ENCODE measurements at regions not wholly inside any gene's neighbourhood (a gene's known extent, or its start where the extent isn't known, plus 50 kb on each side); places are given as distances from the start of the nearest gene placed in this dataset.

- H3K27ac ChIP-seq (ENCODE audit: low read depth, low read length): no peak overlapping the region
- H3K4me1 ChIP-seq (ENCODE audit: control insufficient read depth in 5 of 5, insufficient read depth in 5 of 5, low read length in 5 of 5): peaks cover 0 to 7% (median 0%) of the 10 kb centered on the region in 5 donors
- no peaks in the 10 kb centered on the region for H3K9me3 ChIP-seq (ENCODE audit: control insufficient read depth in 5 of 5, low read length in 5 of 5)
- H3K9ac ChIP-seq (ENCODE audit: low read length in 5 of 5): no peak overlapping the region
- H3K36me3 ChIP-seq (ENCODE audit: control insufficient read depth in 5 of 5, insufficient read depth in 5 of 5, low read length in 5 of 5): no peaks in the 10 kb centered on the region
- no peak overlapping the region for H3K4me3 ChIP-seq (ENCODE audit: low read depth in 1 of 5, low read length in 5 of 5)
- no peaks in the 10 kb centered on the region for H3K27me3 ChIP-seq (ENCODE audit: control insufficient read depth in 5 of 5, insufficient read depth in 4 of 5, low read length in 5 of 5)
These were observed 200.1 kb upstream of the SIX2 start for GRCh38 chr2:45209302-45209701.

GRCh38 chr2:45207101-45207500 lies 197.8 kb upstream of the SIX2 start:
- Histone ChIP-seq H3K9me3 (ENCODE audit: control insufficient read depth in 5 of 5, low read length in 5 of 5) (no peaks in the 10 kb centered on the region), H3K9ac (ENCODE audit: low read length in 5 of 5) (no peak overlapping the region), H3K4me1 (ENCODE audit: control insufficient read depth in 5 of 5, insufficient read depth in 5 of 5, low read length in 5 of 5) (peaks cover 0 to 7% (median 0%) of the 10 kb centered on the region in 5 donors), H3K4me3 (ENCODE audit: low read depth in 1 of 5, low read length in 5 of 5) (no peak overlapping the region), H3K27ac (ENCODE audit: low read depth, low read length) (no peak overlapping the region), H3K27me3 (ENCODE audit: control insufficient read depth in 5 of 5, insufficient read depth in 4 of 5, low read length in 5 of 5) (no peaks in the 10 kb centered on the region), H3K36me3 (ENCODE audit: control insufficient read depth in 5 of 5, insufficient read depth in 5 of 5, low read length in 5 of 5) (no peaks in the 10 kb centered on the region)

GRCh38 chr2:45205985-45206384 lies 196.7 kb upstream of the SIX2 start:
- Histone ChIP-seq H3K4me1 (ENCODE audit: control insufficient read depth in 5 of 5, insufficient read depth in 5 of 5, low read length in 5 of 5) (peaks cover 0 to 7% (median 0%) of the 10 kb centered on the region in 5 donors), H3K27me3 (ENCODE audit: control insufficient read depth in 5 of 5, insufficient read depth in 4 of 5, low read length in 5 of 5) (no peaks in the 10 kb centered on the region), H3K9ac (ENCODE audit: low read length in 5 of 5) (no peak overlapping the region), H3K27ac (ENCODE audit: low read depth, low read length) (no peak overlapping the region), H3K9me3 (ENCODE audit: control insufficient read depth in 5 of 5, low read length in 5 of 5) (peaks cover 0 to 4% (median 0%) of the 10 kb centered on the region in 5 donors), H3K4me3 (ENCODE audit: low read depth in 1 of 5, low read length in 5 of 5) (no peak overlapping the region), H3K36me3 (ENCODE audit: control insufficient read depth in 5 of 5, insufficient read depth in 5 of 5, low read length in 5 of 5) (no peaks in the 10 kb centered on the region)

- H3K36me3 ChIP-seq (ENCODE audit: control insufficient read depth in 5 of 5, insufficient read depth in 5 of 5, low read length in 5 of 5): no peaks in the 10 kb centered on the region
- no peak overlapping the region for H3K9ac ChIP-seq (ENCODE audit: low read length in 5 of 5)
- peaks cover 0 to 7% (median 0%) of the 10 kb centered on the region in 5 donors for H3K4me1 ChIP-seq (ENCODE audit: control insufficient read depth in 5 of 5, insufficient read depth in 5 of 5, low read length in 5 of 5)
- H3K9me3 ChIP-seq (ENCODE audit: control insufficient read depth in 5 of 5, low read length in 5 of 5): peaks cover 0 to 4% (median 0%) of the 10 kb centered on the region in 5 donors
- H3K27me3 ChIP-seq (ENCODE audit: control insufficient read depth in 5 of 5, insufficient read depth in 4 of 5, low read length in 5 of 5): no peaks in the 10 kb centered on the region
- H3K27ac ChIP-seq (ENCODE audit: low read depth, low read length): no peak overlapping the region
- no peak overlapping the region for H3K4me3 ChIP-seq (ENCODE audit: low read depth in 1 of 5, low read length in 5 of 5)
These were observed 196.2 kb upstream of the SIX2 start for GRCh38 chr2:45205480-45205879.

GRCh38 chr2:45203400-45203799 lies 194.1 kb upstream of the SIX2 start:
- H3K9me3 ChIP-seq (ENCODE audit: control insufficient read depth in 5 of 5, low read length in 5 of 5): peaks cover 0 to 4% (median 0%) of the 10 kb centered on the region in 5 donors
- no peaks in the 10 kb centered on the region for H3K4me1 ChIP-seq (ENCODE audit: control insufficient read depth in 5 of 5, insufficient read depth in 5 of 5, low read length in 5 of 5)
- peaks cover 0 to 2% (median 0%) of the 10 kb centered on the region in 5 donors for H3K27me3 ChIP-seq (ENCODE audit: control insufficient read depth in 5 of 5, insufficient read depth in 4 of 5, low read length in 5 of 5)
- H3K9ac ChIP-seq (ENCODE audit: low read length in 5 of 5): no peak overlapping the region
- H3K27ac ChIP-seq (ENCODE audit: low read depth, low read length): no peak overlapping the region
- H3K4me3 ChIP-seq (ENCODE audit: low read depth in 1 of 5, low read length in 5 of 5): no peak overlapping the region
- H3K36me3 ChIP-seq (ENCODE audit: control insufficient read depth in 5 of 5, insufficient read depth in 5 of 5, low read length in 5 of 5): no peaks in the 10 kb centered on the region

- Histone ChIP-seq H3K36me3 (ENCODE audit: control insufficient read depth in 5 of 5, insufficient read depth in 5 of 5, low read length in 5 of 5) (no peaks in the 10 kb centered on the region), H3K9ac (ENCODE audit: low read length in 5 of 5) (no peak overlapping the region), H3K4me3 (ENCODE audit: low read depth in 1 of 5, low read length in 5 of 5) (no peak overlapping the region), H3K9me3 (ENCODE audit: control insufficient read depth in 5 of 5, low read length in 5 of 5) (peaks cover 0 to 4% (median 0%) of the 10 kb centered on the region in 5 donors), H3K27ac (ENCODE audit: low read depth, low read length) (no peak overlapping the region), H3K27me3 (ENCODE audit: control insufficient read depth in 5 of 5, insufficient read depth in 4 of 5, low read length in 5 of 5) (peaks cover 0 to 2% (median 0%) of the 10 kb centered on the region in 5 donors), H3K4me1 (ENCODE audit: control insufficient read depth in 5 of 5, insufficient read depth in 5 of 5, low read length in 5 of 5) (no peaks in the 10 kb centered on the region)
These were observed 190.7 kb upstream of the SIX2 start for GRCh38 chr2:45199973-45200372.

- no peaks in the 10 kb centered on the region for H3K9me3 ChIP-seq (ENCODE audit: control insufficient read depth in 5 of 5, low read length in 5 of 5)
- H3K27me3 ChIP-seq (ENCODE audit: control insufficient read depth in 5 of 5, insufficient read depth in 4 of 5, low read length in 5 of 5): peaks cover 0 to 2% (median 0%) of the 10 kb centered on the region in 5 donors
- no peak overlapping the region for H3K4me3 ChIP-seq (ENCODE audit: low read depth in 1 of 5, low read length in 5 of 5)
- no peaks in the 10 kb centered on the region for H3K36me3 ChIP-seq (ENCODE audit: control insufficient read depth in 5 of 5, insufficient read depth in 5 of 5, low read length in 5 of 5)
- H3K4me1 ChIP-seq (ENCODE audit: control insufficient read depth in 5 of 5, insufficient read depth in 5 of 5, low read length in 5 of 5): peaks cover 0 to 22% (median 14%) of the 10 kb centered on the region in 5 donors
- no peak overlapping the region for H3K9ac ChIP-seq (ENCODE audit: low read length in 5 of 5)
- no peak overlapping the region for H3K27ac ChIP-seq (ENCODE audit: low read depth, low read length)
These were observed 186.7 kb upstream of the SIX2 start for GRCh38 chr2:45195916-45196315.

GRCh38 chr2:45194596-45194995 lies 185.3 kb upstream of the SIX2 start:
- Histone ChIP-seq H3K36me3 (ENCODE audit: control insufficient read depth in 5 of 5, insufficient read depth in 5 of 5, low read length in 5 of 5) (no peaks in the 10 kb centered on the region), H3K9ac (ENCODE audit: low read length in 5 of 5) (no peak overlapping the region), H3K27me3 (ENCODE audit: control insufficient read depth in 5 of 5, insufficient read depth in 4 of 5, low read length in 5 of 5) (no peaks in the 10 kb centered on the region), H3K9me3 (ENCODE audit: control insufficient read depth in 5 of 5, low read length in 5 of 5) (no peaks in the 10 kb centered on the region), H3K27ac (ENCODE audit: low read depth, low read length) (no peak overlapping the region), H3K4me1 (ENCODE audit: control insufficient read depth in 5 of 5, insufficient read depth in 5 of 5, low read length in 5 of 5) (peaks cover 0 to 22% (median 14%) of the 10 kb centered on the region in 5 donors), H3K4me3 (ENCODE audit: low read depth in 1 of 5, low read length in 5 of 5) (no peak overlapping the region)

GRCh38 chr2:45193581-45193980 lies 184.3 kb upstream of the SIX2 start:
- no peaks in the 10 kb centered on the region for H3K9me3 ChIP-seq (ENCODE audit: control insufficient read depth in 5 of 5, low read length in 5 of 5)
- H3K9ac ChIP-seq (ENCODE audit: low read length in 5 of 5): no peak overlapping the region
- peaks cover 0 to 22% (median 14%) of the 10 kb centered on the region in 5 donors for H3K4me1 ChIP-seq (ENCODE audit: control insufficient read depth in 5 of 5, insufficient read depth in 5 of 5, low read length in 5 of 5)
- no peaks in the 10 kb centered on the region for H3K36me3 ChIP-seq (ENCODE audit: control insufficient read depth in 5 of 5, insufficient read depth in 5 of 5, low read length in 5 of 5)
- no peak overlapping the region for H3K27ac ChIP-seq (ENCODE audit: low read depth, low read length)
- H3K4me3 ChIP-seq (ENCODE audit: low read depth in 1 of 5, low read length in 5 of 5): no peak overlapping the region
- H3K27me3 ChIP-seq (ENCODE audit: control insufficient read depth in 5 of 5, insufficient read depth in 4 of 5, low read length in 5 of 5): no peaks in the 10 kb centered on the region

- peaks cover 0 to 22% (median 14%) of the 10 kb centered on the region in 5 donors for H3K4me1 ChIP-seq (ENCODE audit: control insufficient read depth in 5 of 5, insufficient read depth in 5 of 5, low read length in 5 of 5)
- no peak overlapping the region for H3K27ac ChIP-seq (ENCODE audit: low read depth, low read length)
- H3K4me3 ChIP-seq (ENCODE audit: low read depth in 1 of 5, low read length in 5 of 5): no peak overlapping the region
- no peaks in the 10 kb centered on the region for H3K36me3 ChIP-seq (ENCODE audit: control insufficient read depth in 5 of 5, insufficient read depth in 5 of 5, low read length in 5 of 5)
- no peaks in the 10 kb centered on the region for H3K27me3 ChIP-seq (ENCODE audit: control insufficient read depth in 5 of 5, insufficient read depth in 4 of 5, low read length in 5 of 5)
- H3K9ac ChIP-seq (ENCODE audit: low read length in 5 of 5): no peak overlapping the region
- no peaks in the 10 kb centered on the region for H3K9me3 ChIP-seq (ENCODE audit: control insufficient read depth in 5 of 5, low read length in 5 of 5)
These were observed 183.7 kb upstream of the SIX2 start for GRCh38 chr2:45192991-45193390.

GRCh38 chr2:45192481-45192880 lies 183.2 kb upstream of the SIX2 start:
- Histone ChIP-seq H3K4me3 (ENCODE audit: low read depth in 1 of 5, low read length in 5 of 5) (no peak overlapping the region), H3K27ac (ENCODE audit: low read depth, low read length) (no peak overlapping the region), H3K9ac (ENCODE audit: low read length in 5 of 5) (no peak overlapping the region), H3K4me1 (ENCODE audit: control insufficient read depth in 5 of 5, insufficient read depth in 5 of 5, low read length in 5 of 5) (peaks cover 0 to 22% (median 14%) of the 10 kb centered on the region in 5 donors), H3K9me3 (ENCODE audit: control insufficient read depth in 5 of 5, low read length in 5 of 5) (no peaks in the 10 kb centered on the region), H3K36me3 (ENCODE audit: control insufficient read depth in 5 of 5, insufficient read depth in 5 of 5, low read length in 5 of 5) (no peaks in the 10 kb centered on the region), H3K27me3 (ENCODE audit: control insufficient read depth in 5 of 5, insufficient read depth in 4 of 5, low read length in 5 of 5) (no peaks in the 10 kb centered on the region)
